Thyroid gland (tissue), 4 donors: ENCODE measurements at regions not wholly inside any gene's neighbourhood (a gene's known extent, or its start where the extent isn't known, plus 50 kb on each side); places are given as distances from the start of the nearest gene placed in this dataset.

ENCODE experiments used
- DNase-seq, 2 donors: peaks; one replicate each; pipeline ENCODE4 v3.0.0-alpha.2; 2019
- H3K27ac ChIP-seq, 3 donors: fragments of 200-600 bp; sonication (generic); 1 replicate in 2 of 3; 2 replicates in 1 of 3; pipeline ENCODE4 v1.5.1; 2016 to 2019; ENCODE audit warnings: mild to moderate bottlenecking in 1 of 3, moderate library complexity in 1 of 3
- H3K27me3 ChIP-seq: fragments of 200-600 bp; sonication (generic); one replicate; pipeline ENCODE4 v1.5.1; 2019
- H3K36me3 ChIP-seq, 2 donors: fragments of 200-600 bp; sonication (generic); one replicate each; pipeline ENCODE4 v1.5.1; 2016 to 2019
- H3K4me1 ChIP-seq, 2 donors: fragments of 200-600 bp; sonication (generic); one replicate each; pipeline ENCODE4 v1.5.1; 2017 to 2019
- H3K4me3 ChIP-seq, 3 donors: fragments of 200-600 bp; sonication (generic); replicated peaks in 1 of 3; 1 replicate in 2 of 3; 2 replicates in 1 of 3; pipeline ENCODE4 v1.5.1; 2016; ENCODE audit warnings: mild to moderate bottlenecking in 1 of 3
- H3K9me3 ChIP-seq: fragments of 200-600 bp; sonication (generic); one replicate; pipeline ENCODE4 v1.5.1; 2017
- POLR2A ChIP-seq, 2 donors: fragments of 450-650 bp; IDR thresholded peaks; one replicate each; pipeline ENCODE4 v1.6.1; 2017; ENCODE audit warnings: antibody characterized with exemption in 2 of 2, mild to moderate bottlenecking in 2 of 2, moderate library complexity in 1 of 2
- WGBS, 2 donors: methylation state at CpG; one replicate each; pipeline ENCODE4 v1.1.5; 2017; 5-methylcytosine and 5-hydroxymethylcytosine counted together
- intact Hi-C: fragments of 100-400 bp; cut with DNase I; formaldehyde crosslinking; loops from one replicate; pipeline ENCODE4 v1.15.1; 2023
- TF ChIP-seq, protein P1 (sequence below), 6 experiments: fragments of 200-600 bp in 3 of 6; fragments of 450-650 bp in 3 of 6; sonication (generic) in 3 of 6; IDR thresholded peaks; one replicate each; pipeline ENCODE4 v1.5.1; 2016 to 2019; ENCODE audit warnings: antibody characterized with exemption in 6 of 6, mild to moderate bottlenecking in 2 of 6, inconsistent platforms in 1 of 6, moderate library complexity in 1 of 6

DNA sequence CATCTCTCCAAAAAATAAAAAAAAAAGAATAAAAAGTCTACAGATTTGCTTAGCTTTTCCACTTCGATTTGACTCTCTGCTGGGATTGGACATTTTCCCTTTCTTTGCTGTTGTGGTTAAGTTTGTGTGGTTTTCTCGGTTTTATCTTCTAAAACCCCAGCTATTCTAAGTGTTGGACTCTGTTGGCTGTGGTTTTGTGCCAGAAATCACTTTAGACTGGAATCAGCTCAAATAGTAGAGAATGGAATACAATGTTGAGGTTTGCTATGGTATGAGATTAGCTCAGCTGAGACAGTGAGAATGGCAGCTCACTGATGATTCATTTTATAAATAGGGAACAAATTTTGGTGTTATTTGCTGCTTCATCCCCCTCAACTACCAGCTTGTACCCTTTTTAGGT lies 116.0 kb downstream of the BUB3 start:
- H3K27me3 ChIP-seq, result no peaks in the 10 kb centered on the region
- 87% methylated on average over 2 of the region's 2 CpGs for WGBS, 2 donors
- H3K4me1 ChIP-seq, result peaks cover 0 to 5% of the 10 kb centered on the region in 2 donors
- DNase-seq, result no peak
- intact Hi-C loops, result no loop called here
- no peak for TF ChIP-seq POLR2A (IDR thresholded peaks at IDR 0.05)
- TF ChIP-seq, protein P1, sequence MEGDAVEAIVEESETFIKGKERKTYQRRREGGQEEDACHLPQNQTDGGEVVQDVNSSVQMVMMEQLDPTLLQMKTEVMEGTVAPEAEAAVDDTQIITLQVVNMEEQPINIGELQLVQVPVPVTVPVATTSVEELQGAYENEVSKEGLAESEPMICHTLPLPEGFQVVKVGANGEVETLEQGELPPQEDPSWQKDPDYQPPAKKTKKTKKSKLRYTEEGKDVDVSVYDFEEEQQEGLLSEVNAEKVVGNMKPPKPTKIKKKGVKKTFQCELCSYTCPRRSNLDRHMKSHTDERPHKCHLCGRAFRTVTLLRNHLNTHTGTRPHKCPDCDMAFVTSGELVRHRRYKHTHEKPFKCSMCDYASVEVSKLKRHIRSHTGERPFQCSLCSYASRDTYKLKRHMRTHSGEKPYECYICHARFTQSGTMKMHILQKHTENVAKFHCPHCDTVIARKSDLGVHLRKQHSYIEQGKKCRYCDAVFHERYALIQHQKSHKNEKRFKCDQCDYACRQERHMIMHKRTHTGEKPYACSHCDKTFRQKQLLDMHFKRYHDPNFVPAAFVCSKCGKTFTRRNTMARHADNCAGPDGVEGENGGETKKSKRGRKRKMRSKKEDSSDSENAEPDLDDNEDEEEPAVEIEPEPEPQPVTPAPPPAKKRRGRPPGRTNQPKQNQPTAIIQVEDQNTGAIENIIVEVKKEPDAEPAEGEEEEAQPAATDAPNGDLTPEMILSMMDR (IDR thresholded peaks at IDR 0.05), result no peak
- no peak overlapping the region for H3K27ac ChIP-seq
- H3K9me3 ChIP-seq, result no peaks in the 10 kb centered on the region
- H3K4me3 ChIP-seq, result no peak overlapping the region
- no peaks in the 10 kb centered on the region for H3K36me3 ChIP-seq

DNA sequence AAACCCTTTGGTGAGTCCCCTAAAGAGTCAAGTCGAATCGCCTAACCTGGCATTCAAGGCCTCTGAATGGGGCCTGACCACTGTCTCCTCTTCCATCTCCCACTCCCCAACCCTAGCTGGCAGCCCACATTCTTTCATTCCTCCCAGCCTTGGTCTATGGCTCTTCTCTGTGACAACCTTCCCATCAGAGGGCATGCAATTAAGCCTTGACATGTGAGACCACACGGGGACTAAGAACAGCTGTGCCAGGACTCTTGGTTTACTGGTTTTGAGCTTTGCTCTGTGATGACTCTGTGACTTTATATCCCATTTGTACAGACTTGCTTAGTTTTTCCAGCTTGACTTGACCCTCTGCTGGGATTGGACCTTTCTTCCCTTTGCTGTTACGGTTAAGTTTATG lies 116.6 kb downstream of the BUB3 start:
- peaks cover 0 to 7% of the 10 kb centered on the region in 2 donors for H3K4me1 ChIP-seq
- no peak overlapping the region for H3K27ac ChIP-seq
- TF ChIP-seq, protein P1 (IDR thresholded peaks at IDR 0.05), result no peak
- no peak for TF ChIP-seq POLR2A (IDR thresholded peaks at IDR 0.05)
- no peaks in the 10 kb centered on the region for H3K9me3 ChIP-seq
- DNase-seq, result no peak
- no peaks in the 10 kb centered on the region for H3K27me3 ChIP-seq
- 96 to 97% methylated on average over 4 of the region's 4 CpGs for WGBS, 2 donors
- intact Hi-C loops, result no loop called here
- H3K36me3 ChIP-seq, result no peaks in the 10 kb centered on the region
- H3K4me3 ChIP-seq, result no peak overlapping the region

DNA sequence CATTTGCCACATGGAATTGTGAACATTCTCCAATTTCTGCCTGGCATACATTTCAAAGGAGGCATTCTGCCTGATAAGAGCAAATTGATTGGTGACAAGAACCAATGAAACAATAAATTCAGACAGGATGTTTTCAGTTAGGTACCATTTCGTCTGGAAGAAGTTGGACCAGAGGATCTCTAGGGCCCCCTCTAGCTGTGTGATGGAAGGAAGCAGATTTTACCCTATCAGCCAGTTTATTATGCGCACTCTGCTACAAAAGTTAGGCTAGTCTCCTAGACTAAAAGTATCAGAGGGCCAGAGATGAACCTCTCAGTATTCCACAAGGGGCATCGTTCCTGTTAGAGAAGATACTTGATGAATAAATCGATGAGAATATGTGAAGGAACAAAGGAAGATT lies 118.0 kb downstream of the BUB3 start:
- Histone ChIP-seq H3K4me1 (peaks cover 0 to 7% of the 10 kb centered on the region in 2 donors), H3K36me3 (no peaks in the 10 kb centered on the region), H3K27ac (no peak overlapping the region), H3K4me3 (no peak overlapping the region), H3K27me3 (no peaks in the 10 kb centered on the region), H3K9me3 (no peaks in the 10 kb centered on the region)
- intact Hi-C loops, result no loop called here
- TF ChIP-seq, protein P1 (IDR thresholded peaks at IDR 0.05), result no peak
- no peak for TF ChIP-seq POLR2A (IDR thresholded peaks at IDR 0.05)
- DNase-seq, result no peak
- WGBS, 2 donors, result 85 to 90% methylated on average over 4 of the region's 4 CpGs

DNA sequence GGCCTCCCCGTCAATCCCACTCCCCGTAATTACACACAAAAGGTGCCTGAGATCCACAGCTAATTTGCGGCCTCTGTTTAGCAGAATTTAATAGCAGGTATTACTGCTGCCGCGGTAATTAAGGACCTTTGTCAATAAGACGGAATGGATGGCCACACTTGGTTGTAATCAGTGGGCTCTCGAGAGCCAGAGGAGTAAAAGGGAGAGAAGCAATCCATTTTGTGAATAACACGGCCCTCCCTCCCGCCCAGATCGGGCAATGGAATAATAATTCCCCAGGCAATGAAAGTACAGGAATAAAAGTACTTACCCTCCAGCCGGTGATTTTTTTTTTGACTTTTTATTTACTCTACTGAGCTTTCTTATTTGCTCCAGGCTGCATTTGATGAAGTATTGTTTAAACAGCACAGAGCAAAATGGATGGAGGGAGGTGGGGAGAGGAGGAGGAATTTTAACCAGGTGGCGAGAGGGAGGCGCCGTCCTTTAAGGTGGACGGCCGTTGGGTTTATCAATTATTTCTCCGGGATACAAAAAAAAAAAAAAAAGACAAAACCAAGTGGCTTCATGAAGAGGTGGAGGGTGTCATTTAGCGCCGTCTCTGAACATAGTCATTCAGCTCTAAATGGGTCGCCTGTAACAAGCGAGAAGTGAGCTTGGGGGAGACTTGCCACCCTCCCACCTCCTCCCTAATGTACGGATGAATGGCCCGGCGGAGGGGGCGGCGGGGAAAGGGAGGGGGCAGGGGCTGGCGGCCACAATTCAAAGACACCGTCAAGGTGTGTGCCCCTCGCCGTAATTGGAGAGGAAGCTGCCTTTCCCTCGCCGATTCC lies 120.3 kb downstream of the BUB3 start:
- H3K36me3 ChIP-seq, result no peaks in the 10 kb centered on the region
- 16 to 24% methylated on average over 32 of the region's 32 CpGs for WGBS, 2 donors
- TF ChIP-seq POLR2A (IDR thresholded peaks at IDR 0.05), result no peak
- TF ChIP-seq, protein P1 (IDR thresholded peaks at IDR 0.05), result no peak
- DNase-seq, result no peak
- peaks cover 0 to 7% of the 10 kb centered on the region in 2 donors for H3K4me1 ChIP-seq
- peak overlapping the region in 1 of 3 donors; percentile 7 for H3K4me3 ChIP-seq
- intact Hi-C loops, result no loop called here
- H3K9me3 ChIP-seq, result no peaks in the 10 kb centered on the region
- no peaks in the 10 kb centered on the region for H3K27me3 ChIP-seq
- no peak overlapping the region for H3K27ac ChIP-seq

DNA sequence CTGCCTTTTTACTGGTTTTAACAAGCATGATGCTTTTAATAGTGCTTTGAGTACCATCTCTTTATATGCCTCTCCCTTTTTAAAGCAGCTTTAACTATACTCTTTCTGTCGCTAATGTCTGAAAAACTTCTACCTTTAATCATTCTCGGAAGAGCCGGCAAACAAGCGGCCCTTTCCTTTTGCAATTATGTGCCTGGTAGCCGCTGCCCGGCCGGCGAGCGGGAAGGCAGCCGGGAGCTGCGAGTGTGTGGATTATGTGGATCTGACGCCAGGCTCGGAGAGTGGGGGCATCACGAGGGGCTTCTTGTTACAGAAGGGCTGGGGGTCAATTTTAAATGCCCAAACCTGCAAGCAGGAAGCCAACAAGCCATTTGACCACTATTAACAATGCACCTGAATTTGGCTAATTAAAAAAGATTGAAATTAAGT lies 120.9 kb downstream of the BUB3 start:
- DNase-seq, result no peak
- 6% methylated on average over 14 of the region's 14 CpGs for WGBS, 2 donors

More for the DNA sequence above, 120.9 kb downstream of the BUB3 start:
- Histone ChIP-seq H3K9me3 (no peaks in the 10 kb centered on the region), H3K27ac (no peak overlapping the region), H3K36me3 (no peaks in the 10 kb centered on the region), H3K4me1 (peaks cover 0 to 7% of the 10 kb centered on the region in 2 donors), H3K27me3 (no peaks in the 10 kb centered on the region), H3K4me3 (peak overlapping the region in 1 of 3 donors; percentile 7)
- intact Hi-C loops, result no loop called here
- no peak for TF ChIP-seq POLR2A (IDR thresholded peaks at IDR 0.05)
